PC-9 (cell line): ENCODE measurements at regions not wholly inside any gene's neighbourhood (a gene's known extent, or its start where the extent isn't known, plus 50 kb on each side); places are given as distances from the start of the nearest gene placed in this dataset.

ENCODE experiments used
- EZH2 ChIP-seq: fragments of 200-600 bp; sonication (generic); IDR thresholded peaks from 2 replicates; pipeline ENCODE4 v1.8.0; 2017; ENCODE audit warnings: antibody characterized with exemption, low read depth
- TF ChIP-seq, protein P1 (sequence below): fragments of 200-600 bp; sonication (generic); conservative IDR thresholded peaks from 2 replicates; pipeline ENCODE4 v1.6.1; 2017; ENCODE audit warnings: mixed run types, antibody characterized with exemption, mild to moderate bottlenecking, moderate library complexity

DNA sequence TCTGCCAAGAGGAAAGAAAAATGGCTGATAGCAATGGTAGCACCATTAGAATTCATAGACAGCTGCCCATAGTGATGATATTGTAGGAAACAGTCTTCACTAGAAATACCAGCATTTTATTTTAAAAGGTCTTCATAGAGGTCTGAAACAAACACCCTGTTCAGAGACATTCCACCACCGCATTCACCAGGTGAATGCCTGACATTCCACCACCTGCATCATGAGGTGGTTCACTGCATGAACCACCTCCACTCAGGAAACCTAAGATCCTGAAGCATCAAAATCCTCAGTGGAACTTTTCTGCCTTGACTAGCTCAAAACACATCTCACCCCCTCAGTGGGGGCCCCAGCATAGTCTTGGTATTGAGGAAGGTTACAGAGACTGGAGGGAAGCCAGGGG lies 91.5 kb upstream of the COX10 start:
- TF ChIP-seq, protein P1, sequence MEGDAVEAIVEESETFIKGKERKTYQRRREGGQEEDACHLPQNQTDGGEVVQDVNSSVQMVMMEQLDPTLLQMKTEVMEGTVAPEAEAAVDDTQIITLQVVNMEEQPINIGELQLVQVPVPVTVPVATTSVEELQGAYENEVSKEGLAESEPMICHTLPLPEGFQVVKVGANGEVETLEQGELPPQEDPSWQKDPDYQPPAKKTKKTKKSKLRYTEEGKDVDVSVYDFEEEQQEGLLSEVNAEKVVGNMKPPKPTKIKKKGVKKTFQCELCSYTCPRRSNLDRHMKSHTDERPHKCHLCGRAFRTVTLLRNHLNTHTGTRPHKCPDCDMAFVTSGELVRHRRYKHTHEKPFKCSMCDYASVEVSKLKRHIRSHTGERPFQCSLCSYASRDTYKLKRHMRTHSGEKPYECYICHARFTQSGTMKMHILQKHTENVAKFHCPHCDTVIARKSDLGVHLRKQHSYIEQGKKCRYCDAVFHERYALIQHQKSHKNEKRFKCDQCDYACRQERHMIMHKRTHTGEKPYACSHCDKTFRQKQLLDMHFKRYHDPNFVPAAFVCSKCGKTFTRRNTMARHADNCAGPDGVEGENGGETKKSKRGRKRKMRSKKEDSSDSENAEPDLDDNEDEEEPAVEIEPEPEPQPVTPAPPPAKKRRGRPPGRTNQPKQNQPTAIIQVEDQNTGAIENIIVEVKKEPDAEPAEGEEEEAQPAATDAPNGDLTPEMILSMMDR: no peak
- TF ChIP-seq EZH2: no peak
